ENCODE measurements at regions not wholly inside any gene's neighbourhood (a gene's known extent, or its start where the extent isn't known, plus 50 kb on each side); places are given as distances from the start of the nearest gene placed in this dataset.

- Histone ChIP-seq H3K27ac (ENCODE audit: low read length) (no peak overlapping the region), H2AFZ (ENCODE audit: low read length) (no peak overlapping the region), H3K27me3 (ENCODE audit: low read length) (no peaks in the 10 kb centered on the region), H3K9me3 (ENCODE audit: low read length) (no peaks in the 10 kb centered on the region), H3K9me2 (replicated peaks; ENCODE audit: low read length) (no peaks in the 10 kb centered on the region), H3K4me3 (ENCODE audit: low read length) (no peak overlapping the region), H3K4me1 (ENCODE audit: insufficient read depth, low read length) (no peaks in the 10 kb centered on the region), H4K20me1 (ENCODE audit: low read length) (no peaks in the 10 kb centered on the region), H3F3A (ENCODE audit: low read length, unreplicated experiment) (no peaks in the 10 kb centered on the region), H3K36me3 (ENCODE audit: low read depth, low read length) (no peaks in the 10 kb centered on the region), H3K4me2 (ENCODE audit: low read length) (no peak overlapping the region), H3K9ac (ENCODE audit: low read length) (no peak overlapping the region), H3K79me2 (ENCODE audit: low read length) (no peaks in the 10 kb centered on the region)
- TF ChIP-seq EZH2 (IDR thresholded peaks at IDR 0.05; ENCODE audit: low read length, unreplicated experiment): no peak
- TF ChIP-seq CTCF (conservative IDR thresholded peaks at IDR 0.05; ENCODE audit: low read depth, low read length): no peak
- TF ChIP-seq EZH2phosphoT487 (IDR thresholded peaks at IDR 0.05; ENCODE audit: borderline replicate concordance, low read length): no peak
- ATAC-seq (no peak), DNase-seq (no peak)
- no TSS peak for BruUV-seq (replicated peaks)
- ChIA-PET POLR2A (ENCODE audit: unreplicated experiment) (no interaction called here), CTCF (no interaction called here)
- intact Hi-C loops (cut with micrococcal nuclease): no loop called here
Observed at GRCh38 chr7:17732083-17732482, 208.2 kb downstream of the SNX13 start.

All from PC-3 (cell line).